ENCODE measurements at regions not wholly inside any gene's neighbourhood (a gene's known extent, or its start where the extent isn't known, plus 50 kb on each side); places are given as distances from the start of the nearest gene placed in this dataset.

- peak; percentile 83 for DNase-seq
These were observed 63.5 kb downstream of the DNTTIP2 start for GRCh38 chr1:93815366-93816110.

GRCh38 chr1:93814795-93815340, 64.1 kb downstream of the DNTTIP2 start:
- DNase-seq: no peak

- DNase-seq: peak; percentile 81
These were observed 64.8 kb downstream of the DNTTIP2 start for GRCh38 chr1:93814059-93814794.

GRCh38 chr1:93813076-93813475, 65.9 kb downstream of the DNTTIP2 start:
- no peak for DNase-seq

GRCh38 chr1:93811326-93812065, 67.5 kb downstream of the DNTTIP2 start:
- peak; percentile 35 for DNase-seq

GRCh38 chr1:93810316-93810715, 68.7 kb downstream of the DNTTIP2 start:
- DNase-seq: peak; percentile 81

GRCh38 chr1:93808871-93809270, 70.1 kb downstream of the DNTTIP2 start:
- no peak for DNase-seq

- no peak for DNase-seq
These were observed 71.6 kb downstream of the DNTTIP2 start for GRCh38 chr1:93807311-93807930.

GRCh38 chr1:93805027-93805610, 73.9 kb downstream of the DNTTIP2 start:
- peak; percentile 54 for DNase-seq

GRCh38 chr1:93804412-93804811, 74.6 kb downstream of the DNTTIP2 start:
- DNase-seq: peak; percentile 81

- DNase-seq: no peak
These were observed 77.5 kb downstream of the DNTTIP2 start for GRCh38 chr1:93801471-93801870.

- DNase-seq: no peak
These were observed 78.2 kb downstream of the DNTTIP2 start for GRCh38 chr1:93800856-93801255.

- DNase-seq: peak; percentile 90
These were observed 80.7 kb downstream of the DNTTIP2 start for GRCh38 chr1:93798291-93798690.

GRCh38 chr1:93784538-93784937, 94.5 kb downstream of the DNTTIP2 start:
- DNase-seq: no peak

- no peak for DNase-seq
These were observed 95.1 kb downstream of the DNTTIP2 start for GRCh38 chr1:93783876-93784275.

- peak; percentile 82 for DNase-seq
These were observed 98.0 kb upstream of the BCAR3 start for GRCh38 chr1:93779540-93780165.

GRCh38 chr1:93778457-93778856, 96.8 kb upstream of the BCAR3 start:
- no peak for DNase-seq

- DNase-seq: no peak
These were observed 95.6 kb upstream of the BCAR3 start for GRCh38 chr1:93777255-93777654.

GRCh38 chr1:93776728-93777127, 95.1 kb upstream of the BCAR3 start:
- DNase-seq: no peak

GRCh38 chr1:93775224-93775623, 93.6 kb upstream of the BCAR3 start:
- DNase-seq: no peak

GRCh38 chr1:93774707-93775106, 93.1 kb upstream of the BCAR3 start:
- DNase-seq: peak; percentile 42
